Neuronal stem cell (in vitro differentiated cells): ENCODE measurements at regions not wholly inside any gene's neighbourhood (a gene's known extent, or its start where the extent isn't known, plus 50 kb on each side); places are given as distances from the start of the nearest gene placed in this dataset.

ENCODE experiments used
- DNase-seq: peaks from one replicate; pipeline ENCODE4 v3.0.0-alpha.2; 2013; ENCODE audit warnings: low spot score
- H2AFZ ChIP-seq: one replicate; pipeline ENCODE4 v1.6.1; 2013; ENCODE audit warnings: mild to moderate bottlenecking, low read length, inconsistent platforms
- H2AK5ac ChIP-seq: 2 replicates; pipeline ENCODE4 v1.6.1; 2013; ENCODE audit warnings: low read depth, mild to moderate bottlenecking, inconsistent platforms, low read length, moderate library complexity, mixed read lengths
- H2BK120ac ChIP-seq: 2 replicates; pipeline ENCODE4 v1.6.1; 2013; ENCODE audit warnings: low read depth, mild to moderate bottlenecking, inconsistent platforms, low read length, moderate library complexity, mixed read lengths
- H2BK12ac ChIP-seq: one replicate; pipeline ENCODE4 v1.6.1; 2013; ENCODE audit warnings: low read length, inconsistent platforms
- H2BK15ac ChIP-seq: 2 replicates; pipeline ENCODE4 v1.6.1; 2013; ENCODE audit warnings: mild to moderate bottlenecking, low read length, inconsistent platforms, mixed read lengths
- H2BK5ac ChIP-seq: one replicate; pipeline ENCODE4 v1.6.1; 2013; ENCODE audit warnings: inconsistent platforms, mild to moderate bottlenecking, low read length, moderate library complexity
- H3K14ac ChIP-seq: one replicate; pipeline ENCODE4 v1.6.1; 2013; ENCODE audit warnings: low read length, inconsistent platforms
- H3K18ac ChIP-seq: 2 replicates; pipeline ENCODE4 v1.6.1; 2013; ENCODE audit warnings: low read length, inconsistent platforms
- H3K23ac ChIP-seq: 2 replicates; pipeline ENCODE4 v1.6.1; 2013; ENCODE audit warnings: low read depth, mild to moderate bottlenecking, mixed read lengths, low read length, inconsistent platforms; ENCODE audit not compliant: poor library complexity
- H3K27ac ChIP-seq: replicated peaks from 3 replicates; pipeline ENCODE4 v1.5.1; 2013; ENCODE audit warnings: low read length, inconsistent platforms
- H3K27me3 ChIP-seq, 3 experiments: 2 replicates each; pipeline ENCODE4 v1.6.1; 2013; ENCODE audit warnings: low read length in 3 of 3, mild to moderate bottlenecking in 2 of 3, inconsistent platforms in 1 of 3, low read depth in 1 of 3, mixed read lengths in 1 of 3, moderate library complexity in 1 of 3; ENCODE audit not compliant: control insufficient read depth in 3 of 3, insufficient read depth in 3 of 3
- H3K36me3 ChIP-seq, 2 donors: replicated peaks in 1 of 2; 2 replicates each; pipeline ENCODE4 v1.6.1; 2013; ENCODE audit warnings: low read length in 2 of 2; ENCODE audit not compliant: control insufficient read depth in 2 of 2, insufficient read depth in 2 of 2
- H3K4ac ChIP-seq: 2 replicates; pipeline ENCODE4 v1.6.1; 2013; ENCODE audit warnings: inconsistent platforms, mild to moderate bottlenecking, low read length, moderate library complexity
- H3K4me1 ChIP-seq, 2 donors: 1 replicate in 1 of 2; 2 replicates in 1 of 2; pipeline ENCODE4 v1.6.1; 2013; ENCODE audit warnings: low read length in 2 of 2, low read depth in 1 of 2; ENCODE audit not compliant: control insufficient read depth in 2 of 2, insufficient read depth in 1 of 2
- H3K4me2 ChIP-seq: one replicate; pipeline ENCODE4 v1.6.1; 2013; ENCODE audit warnings: mild to moderate bottlenecking, low read length, inconsistent platforms; ENCODE audit not compliant: insufficient read depth, poor library complexity, severe bottlenecking
- H3K4me3 ChIP-seq, 2 donors: 2 replicates each; pipeline ENCODE4 v1.5.1; 2013; ENCODE audit warnings: low read length in 2 of 2, mild to moderate bottlenecking in 2 of 2, inconsistent platforms in 1 of 2, moderate library complexity in 1 of 2
- H3K79me1 ChIP-seq: one replicate; pipeline ENCODE4 v1.6.1; 2013; ENCODE audit warnings: low read depth, mild to moderate bottlenecking, inconsistent platforms, low read length, moderate library complexity
- H3K9ac ChIP-seq: one replicate; pipeline ENCODE4 v1.6.1; 2013; ENCODE audit warnings: mild to moderate bottlenecking, low read depth, low read length, inconsistent platforms; ENCODE audit not compliant: poor library complexity
- H3K9me3 ChIP-seq, 2 donors: replicated peaks in 1 of 2; 2 replicates each; pipeline versions ENCODE3 to v1.6.1; 2013; ENCODE audit warnings: low read length in 2 of 2, mild to moderate bottlenecking in 2 of 2, inconsistent platforms in 1 of 2, low read depth in 1 of 2, mixed read lengths in 1 of 2, moderate library complexity in 1 of 2; ENCODE audit not compliant: control insufficient read depth in 2 of 2, insufficient read depth in 1 of 2
- H4K8ac ChIP-seq: one replicate; pipeline ENCODE4 v1.6.1; 2013; ENCODE audit warnings: low read depth, mild to moderate bottlenecking, inconsistent platforms, low read length, moderate library complexity
- H4K91ac ChIP-seq: one replicate; pipeline ENCODE4 v1.6.1; 2013; ENCODE audit warnings: low read length, low read depth, mild to moderate bottlenecking, inconsistent platforms; ENCODE audit not compliant: poor library complexity
- WGBS, 2 donors: extraction: QIAGEN DNeasy Blood & Tissue Kit; methylation state at CpG; one replicate each; pipeline ENCODE4 v1.1.7; 2013; ENCODE audit warnings: missing lambda C conversion rate in 2 of 2, mixed read lengths in 1 of 2; ENCODE audit not compliant: insufficient read length in 2 of 2, insufficient replicate concordance in 1 of 2; ENCODE audit errors: extremely low coverage in 2 of 2; 5-methylcytosine and 5-hydroxymethylcytosine counted together

GRCh38 chr9:73863924-73864323 lies 633.2 kb upstream of the RORB start:
- Histone ChIP-seq H2BK5ac (no peak overlapping the region), H3K27ac (no peak overlapping the region), H4K91ac (no peak overlapping the region), H3K18ac (no peak overlapping the region), H2AFZ (no peak overlapping the region), H3K23ac (no peak overlapping the region), H2BK15ac (no peak overlapping the region), H2BK120ac (no peak overlapping the region), H3K36me3 (no peaks in the 10 kb centered on the region), H4K8ac (no peak overlapping the region), H3K9me3 (no peaks in the 10 kb centered on the region), H3K27me3 (no peaks in the 10 kb centered on the region), H3K4me2 (no peak overlapping the region), H3K79me1 (no peaks in the 10 kb centered on the region), H2AK5ac (no peak overlapping the region), H3K4me1 (peaks cover 0 to 2% of the 10 kb centered on the region in 2 donors), H3K9ac (no peak overlapping the region), H3K4me3 (no peak overlapping the region), H3K4ac (no peak overlapping the region), H3K14ac (no peak overlapping the region), H2BK12ac (no peak overlapping the region)
- no peak for DNase-seq

GRCh38 chr9:73866451-73866850 lies 630.7 kb upstream of the RORB start:
- H3K27ac ChIP-seq = no peak overlapping the region
- no peak overlapping the region for H3K14ac ChIP-seq
- no peak overlapping the region for H3K4ac ChIP-seq
- no peak for DNase-seq
- no peak overlapping the region for H4K8ac ChIP-seq
- H3K4me2 ChIP-seq = no peak overlapping the region
- H2BK12ac ChIP-seq = no peak overlapping the region
- no peaks in the 10 kb centered on the region for H3K36me3 ChIP-seq
- H3K23ac ChIP-seq = no peak overlapping the region
- no peak overlapping the region for H2BK15ac ChIP-seq
- WGBS, 2 donors = no CpG with 5 or more reads among the region's 4 CpGs
- H3K9ac ChIP-seq = no peak overlapping the region
- no peak overlapping the region for H2BK120ac ChIP-seq
- H3K4me1 ChIP-seq = peaks cover 3 to 11% of the 10 kb centered on the region in 2 donors
- no peak overlapping the region for H3K4me3 ChIP-seq
- H3K18ac ChIP-seq = no peak overlapping the region
- no peaks in the 10 kb centered on the region for H3K9me3 ChIP-seq
- no peak overlapping the region for H2AK5ac ChIP-seq
- H2AFZ ChIP-seq = no peak overlapping the region
- no peaks in the 10 kb centered on the region for H3K27me3 ChIP-seq
- H4K91ac ChIP-seq = no peak overlapping the region
- H3K79me1 ChIP-seq = no peaks in the 10 kb centered on the region
- no peak overlapping the region for H2BK5ac ChIP-seq

- DNase-seq = no peak
These were observed 627.9 kb upstream of the RORB start for GRCh38 chr9:73869264-73869663.

GRCh38 chr9:73871636-73872035 lies 625.5 kb upstream of the RORB start:
- no peak overlapping the region for H3K14ac ChIP-seq
- H3K18ac ChIP-seq = no peak overlapping the region
- H3K9me3 ChIP-seq = no peaks in the 10 kb centered on the region
- no peaks in the 10 kb centered on the region for H3K79me1 ChIP-seq
- H2BK5ac ChIP-seq = no peak overlapping the region
- H2AK5ac ChIP-seq = no peak overlapping the region
- no peak overlapping the region for H3K4me3 ChIP-seq
- no peak overlapping the region for H3K4me2 ChIP-seq
- no peak overlapping the region for H3K4ac ChIP-seq
- H3K27me3 ChIP-seq = no peaks in the 10 kb centered on the region
- H2BK15ac ChIP-seq = no peak overlapping the region
- no peak for DNase-seq
- H3K27ac ChIP-seq = no peak overlapping the region
- no peak overlapping the region for H3K23ac ChIP-seq
- peaks cover 4 to 16% of the 10 kb centered on the region in 2 donors for H3K4me1 ChIP-seq
- H4K8ac ChIP-seq = no peak overlapping the region
- no peak overlapping the region for H4K91ac ChIP-seq
- H3K9ac ChIP-seq = no peak overlapping the region
- no peaks in the 10 kb centered on the region for H3K36me3 ChIP-seq
- H2AFZ ChIP-seq = peak overlapping the region; percentile 47
- H2BK120ac ChIP-seq = no peak overlapping the region
- WGBS, 2 donors = no CpG with 5 or more reads among the region's 4 CpGs
- H2BK12ac ChIP-seq = no peak overlapping the region

More at GRCh38 chr9:73869264-73869663, 627.9 kb upstream of the RORB start:
- Histone ChIP-seq H3K4me2 (no peak overlapping the region), H4K8ac (no peak overlapping the region), H2AFZ (peak overlapping the region; percentile 50), H3K4me1 (peaks cover 4 to 16% of the 10 kb centered on the region in 2 donors), H2BK120ac (no peak overlapping the region), H3K23ac (no peak overlapping the region), H2BK12ac (no peak overlapping the region), H3K9ac (no peak overlapping the region), H4K91ac (no peak overlapping the region), H3K27me3 (no peaks in the 10 kb centered on the region), H3K27ac (no peak overlapping the region), H2BK5ac (no peak overlapping the region), H3K36me3 (no peaks in the 10 kb centered on the region), H2BK15ac (no peak overlapping the region), H3K4ac (no peak overlapping the region), H2AK5ac (no peak overlapping the region), H3K14ac (no peak overlapping the region), H3K9me3 (no peaks in the 10 kb centered on the region), H3K18ac (no peak overlapping the region), H3K4me3 (no peak overlapping the region), H3K79me1 (no peaks in the 10 kb centered on the region)
- WGBS, 2 donors = no CpG with 5 or more reads among the region's 3 CpGs
